ENCODE measurements at regions not wholly inside any gene's neighbourhood (a gene's known extent, or its start where the extent isn't known, plus 50 kb on each side); places are given as distances from the start of the nearest gene placed in this dataset.
"Not testable (repeated sequence)": the region's sequence is repeated elsewhere in the genome, so short reads cannot be mapped to it uniquely, and the experiment has no call there.

DNA sequence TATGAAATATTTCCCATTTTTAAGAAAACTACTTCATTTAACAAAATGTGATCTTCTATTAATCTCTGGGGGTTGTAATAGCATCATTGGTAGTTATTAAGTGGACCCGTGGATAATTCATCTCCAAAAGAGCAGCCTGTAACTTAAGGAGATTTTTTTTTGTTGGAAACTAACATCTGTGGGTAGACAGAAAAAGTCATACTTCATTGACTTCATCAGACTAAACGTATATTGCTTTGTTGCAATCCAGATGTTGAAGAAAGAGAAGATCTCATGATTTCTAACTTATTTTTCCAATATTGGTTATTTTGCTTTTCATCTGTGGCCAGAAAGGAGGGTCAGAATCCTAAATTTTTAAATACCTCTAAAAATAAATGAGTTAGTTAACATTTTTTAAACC, 296.5 kb upstream of the MIR17HG start:
- TF ChIP-seq, protein P1, sequence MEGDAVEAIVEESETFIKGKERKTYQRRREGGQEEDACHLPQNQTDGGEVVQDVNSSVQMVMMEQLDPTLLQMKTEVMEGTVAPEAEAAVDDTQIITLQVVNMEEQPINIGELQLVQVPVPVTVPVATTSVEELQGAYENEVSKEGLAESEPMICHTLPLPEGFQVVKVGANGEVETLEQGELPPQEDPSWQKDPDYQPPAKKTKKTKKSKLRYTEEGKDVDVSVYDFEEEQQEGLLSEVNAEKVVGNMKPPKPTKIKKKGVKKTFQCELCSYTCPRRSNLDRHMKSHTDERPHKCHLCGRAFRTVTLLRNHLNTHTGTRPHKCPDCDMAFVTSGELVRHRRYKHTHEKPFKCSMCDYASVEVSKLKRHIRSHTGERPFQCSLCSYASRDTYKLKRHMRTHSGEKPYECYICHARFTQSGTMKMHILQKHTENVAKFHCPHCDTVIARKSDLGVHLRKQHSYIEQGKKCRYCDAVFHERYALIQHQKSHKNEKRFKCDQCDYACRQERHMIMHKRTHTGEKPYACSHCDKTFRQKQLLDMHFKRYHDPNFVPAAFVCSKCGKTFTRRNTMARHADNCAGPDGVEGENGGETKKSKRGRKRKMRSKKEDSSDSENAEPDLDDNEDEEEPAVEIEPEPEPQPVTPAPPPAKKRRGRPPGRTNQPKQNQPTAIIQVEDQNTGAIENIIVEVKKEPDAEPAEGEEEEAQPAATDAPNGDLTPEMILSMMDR (IDR thresholded peaks at IDR 0.05; ENCODE audit: insufficient read depth, missing control alignments), result no peak
- FAIRE-seq (no peak), DNase-seq (ENCODE audit: insufficient read length, low spot score) (no peak)

DNA sequence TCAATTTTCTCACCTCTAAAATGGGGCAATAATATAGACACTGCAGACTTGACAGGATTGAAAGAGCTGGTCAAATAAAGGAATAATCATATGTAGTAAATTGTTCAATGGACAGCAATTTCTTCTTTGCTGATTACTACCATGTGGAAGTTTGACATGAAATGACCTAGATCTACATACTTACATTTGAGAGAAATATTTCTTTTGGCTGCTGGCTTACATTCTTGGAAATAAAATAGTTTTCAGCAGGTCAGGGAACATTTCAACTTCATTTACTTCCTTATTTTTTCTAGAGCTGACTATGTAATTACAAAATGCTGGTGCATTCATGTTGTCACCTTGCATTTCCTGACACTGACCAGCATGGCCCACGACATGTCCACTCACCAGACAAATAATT, 294.6 kb upstream of the MIR17HG start:
- TF ChIP-seq, protein P1 (IDR thresholded peaks at IDR 0.05; ENCODE audit: insufficient read depth, missing control alignments), result no peak
- DNase-seq (ENCODE audit: insufficient read length, low spot score) (no peak), FAIRE-seq (peak; percentile 46)

DNA sequence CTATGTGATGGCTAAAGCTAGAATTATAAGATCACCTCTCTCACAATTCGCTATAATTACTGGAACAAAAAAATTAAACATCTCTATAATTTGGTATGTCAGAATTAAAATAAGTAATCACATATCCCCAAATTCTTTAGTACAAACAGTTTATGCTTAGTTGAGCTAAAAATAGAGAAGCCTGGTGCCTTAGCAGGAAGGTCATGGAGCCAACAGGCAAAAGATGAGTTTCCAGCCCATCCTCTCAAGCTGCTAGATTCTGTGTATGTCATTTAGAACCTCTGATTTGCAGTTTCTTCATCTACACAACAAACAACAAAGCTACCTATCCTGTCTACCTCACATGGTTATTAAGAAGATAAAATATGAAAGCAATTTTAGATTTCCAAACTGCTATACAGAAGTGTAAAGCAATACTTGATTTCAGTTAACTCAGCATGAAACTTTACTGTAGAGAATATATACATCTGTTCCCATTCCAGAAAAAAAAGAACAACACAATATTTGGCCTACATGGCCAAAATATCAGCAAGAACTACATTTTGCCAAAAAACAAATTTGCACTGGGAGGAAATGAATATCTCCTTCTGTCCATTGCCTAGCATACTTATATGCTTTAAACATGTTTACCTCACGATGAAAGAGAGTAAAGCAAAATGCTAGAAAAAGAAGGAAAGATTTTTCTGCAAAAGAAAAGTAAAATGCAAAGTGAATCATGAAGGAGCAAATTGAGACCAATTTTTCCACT, 294.0 kb upstream of the MIR17HG start:
- no peak for FAIRE-seq
- DNase-seq (ENCODE audit: insufficient read length, low spot score), result no peak
- TF ChIP-seq, protein P1 (IDR thresholded peaks at IDR 0.05; ENCODE audit: insufficient read depth, missing control alignments), result no peak

DNA sequence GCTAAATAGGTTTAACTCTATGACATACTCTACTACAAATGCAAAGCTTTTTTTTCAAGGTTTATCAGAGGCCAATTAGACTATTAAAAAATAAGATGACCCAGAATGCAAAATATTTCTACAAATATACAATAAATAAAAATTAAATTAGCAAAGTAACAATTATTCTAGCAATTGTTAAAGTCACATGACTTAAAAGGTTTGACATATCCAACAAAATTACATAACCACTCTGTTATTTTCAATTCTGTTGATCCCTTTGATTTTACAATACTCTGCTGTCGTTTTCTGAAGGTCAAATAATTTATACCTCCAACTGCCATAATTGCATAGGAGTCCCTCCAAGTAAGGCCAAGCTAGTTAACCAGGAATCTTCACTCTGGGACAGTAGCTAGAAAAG, 292.6 kb upstream of the MIR17HG start:
- FAIRE-seq (no peak), DNase-seq (ENCODE audit: insufficient read length, low spot score) (no peak)
- TF ChIP-seq, protein P1 (IDR thresholded peaks at IDR 0.05; ENCODE audit: insufficient read depth, missing control alignments), result no peak

DNA sequence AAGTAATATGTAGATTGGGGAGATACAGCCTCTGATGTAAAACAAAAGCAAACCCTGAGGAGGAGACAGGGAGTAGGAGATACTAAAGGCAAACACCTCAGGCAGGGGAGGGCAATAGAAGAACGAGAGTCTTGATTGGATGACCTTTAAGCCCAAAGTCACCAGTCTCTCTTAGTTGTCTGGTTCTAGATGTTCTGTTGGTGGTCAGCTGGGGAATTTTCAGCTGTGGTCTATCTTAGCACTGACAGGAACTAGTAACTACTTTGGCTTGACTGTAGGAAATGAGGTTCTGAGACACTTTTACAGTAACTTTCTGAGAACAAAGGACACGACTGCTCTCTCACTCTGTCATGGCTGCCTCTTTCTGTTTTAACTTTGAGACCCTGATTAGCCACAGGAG, 290.7 kb upstream of the MIR17HG start:
- DNase-seq (ENCODE audit: insufficient read length, low spot score), result no peak
- no peak for FAIRE-seq

DNA sequence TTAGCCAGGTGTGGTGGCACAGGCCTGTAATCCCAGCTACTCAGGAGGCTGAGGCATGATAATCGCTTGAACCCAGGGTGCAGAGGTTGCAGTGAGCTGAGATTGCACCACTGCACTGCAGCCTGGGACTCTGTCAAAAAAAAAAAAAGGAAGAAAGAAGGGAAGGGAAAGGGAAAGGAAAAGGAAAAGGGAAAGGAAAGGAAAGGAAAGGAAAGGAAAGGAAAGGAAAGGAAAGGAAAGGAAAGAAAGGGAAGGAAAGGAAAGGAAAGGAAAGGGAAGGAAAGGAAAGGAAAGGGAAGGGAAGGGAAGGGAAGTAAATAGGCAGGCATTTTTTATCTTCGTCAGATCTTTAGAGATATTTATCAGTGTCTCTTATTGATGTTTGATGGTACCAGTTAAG, 290.0 kb upstream of the MIR17HG start:
- not testable (repeated sequence) for DNase-seq (ENCODE audit: insufficient read length, low spot score); FAIRE-seq

More for the DNA sequence above, 290.7 kb upstream of the MIR17HG start:
- TF ChIP-seq, protein P1 (IDR thresholded peaks at IDR 0.05; ENCODE audit: insufficient read depth, missing control alignments), result no peak

DNA sequence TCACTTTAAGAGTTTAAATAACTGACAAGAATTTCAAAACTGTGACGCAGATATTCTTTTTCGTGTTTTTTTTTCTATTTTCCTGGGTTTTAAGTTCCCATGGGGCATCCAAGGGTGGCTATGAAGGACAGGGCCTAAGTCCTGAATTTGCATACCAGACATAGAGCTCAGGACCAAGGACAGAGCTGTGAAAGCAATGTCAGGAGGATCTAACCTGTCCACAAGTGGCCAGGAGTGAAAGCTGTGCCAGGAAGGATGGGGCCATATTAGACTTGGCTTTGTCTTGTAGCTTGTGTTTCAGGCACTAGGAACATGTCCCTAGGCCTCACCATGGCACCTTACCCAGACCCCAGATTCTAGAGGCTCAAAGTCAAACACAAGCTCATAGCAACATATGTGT, 289.4 kb upstream of the MIR17HG start:
- TF ChIP-seq, protein P1 (IDR thresholded peaks at IDR 0.05; ENCODE audit: insufficient read depth, missing control alignments), result no peak
- no peak for DNase-seq (ENCODE audit: insufficient read length, low spot score)
- no peak for FAIRE-seq
